HG02973 (cell line): ENCODE measurements at regions not wholly inside any gene's neighbourhood (a gene's known extent, or its start where the extent isn't known, plus 50 kb on each side); places are given as distances from the start of the nearest gene placed in this dataset.

Source experiments
- ATAC-seq: cut with Tn5 transposase; IDR thresholded peaks from one replicate; pipeline ENCODE4 v1.9.1; 2021; ENCODE audit warnings: moderate library complexity; ENCODE audit not compliant: unreplicated experiment

DNA sequence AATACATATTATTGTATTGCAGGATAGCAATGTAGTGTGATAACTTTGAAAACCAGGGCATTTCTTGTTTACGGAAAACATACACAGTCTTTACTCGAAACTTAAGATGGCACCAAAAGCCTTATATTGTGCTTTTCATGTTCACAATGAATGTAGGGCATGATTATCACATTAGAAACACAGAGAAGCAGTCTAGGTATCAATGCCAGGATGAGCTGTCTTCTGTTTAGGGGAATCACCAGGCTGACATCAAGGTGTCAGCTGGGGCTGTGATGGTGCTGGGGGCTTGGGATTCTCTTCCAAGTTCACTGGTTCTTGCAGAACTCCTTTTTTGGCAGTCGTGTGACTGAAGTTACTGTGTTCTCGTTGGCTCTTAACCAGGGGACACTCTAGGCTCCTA, 1067.3 kb downstream of the FLRT2 start:
- no peak for ATAC-seq

DNA sequence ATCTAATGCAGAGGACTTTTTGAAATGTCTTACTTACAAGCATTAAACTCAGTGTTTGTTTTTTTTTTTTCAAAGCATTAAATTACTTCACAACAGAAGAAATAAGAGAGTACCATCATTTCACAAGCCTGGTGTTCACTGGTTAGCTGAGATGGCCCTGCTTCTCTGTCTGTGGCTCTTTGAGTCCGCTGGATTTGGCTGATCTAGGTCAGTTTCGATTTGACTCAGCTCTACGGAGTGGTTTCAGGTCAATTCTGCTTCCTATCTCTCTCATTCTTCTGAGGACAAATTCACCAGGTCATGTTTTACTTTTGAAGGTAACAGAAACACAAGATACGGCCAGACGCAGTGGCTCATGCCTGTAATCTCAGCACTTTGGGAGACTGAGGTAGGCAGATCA, 1066.1 kb downstream of the FLRT2 start:
- peak; percentile 48 for ATAC-seq

DNA sequence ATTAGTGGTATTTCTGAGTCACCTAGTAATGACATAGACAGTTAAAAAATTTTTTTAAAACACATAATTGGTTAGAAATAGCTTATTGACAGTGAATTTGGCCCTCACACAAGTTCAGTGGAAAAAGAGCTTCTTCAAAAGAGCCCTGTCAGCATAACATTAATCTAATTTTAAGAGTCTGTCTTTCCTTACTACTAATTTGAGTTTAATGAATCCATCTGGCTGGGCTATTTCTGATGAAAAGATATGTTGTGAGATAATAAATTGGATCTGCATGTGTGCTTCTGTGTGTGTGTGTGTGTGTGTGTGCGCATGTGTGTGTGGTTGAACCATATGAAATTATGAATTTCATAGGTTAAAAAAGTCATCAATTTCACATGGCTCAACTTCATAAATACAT, 1045.2 kb downstream of the FLRT2 start:
- ATAC-seq, result no peak

DNA sequence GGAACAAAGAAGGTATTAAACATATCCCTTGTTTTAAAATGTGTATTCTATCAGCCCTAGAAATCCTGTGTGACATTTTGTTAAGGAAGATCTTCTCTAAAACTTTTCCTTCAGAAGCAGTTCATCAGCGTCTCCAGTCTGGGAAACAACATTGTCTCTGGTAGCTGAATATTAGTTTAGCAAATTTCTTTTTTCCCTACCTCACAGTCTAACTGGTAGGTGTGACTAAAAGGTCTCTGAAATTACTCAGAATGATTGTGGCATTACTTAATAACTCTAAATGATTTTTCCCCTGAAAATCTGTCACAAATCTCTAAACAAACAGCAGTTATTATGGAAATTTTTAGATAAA, 1044.8 kb downstream of the FLRT2 start:
- no peak for ATAC-seq

DNA sequence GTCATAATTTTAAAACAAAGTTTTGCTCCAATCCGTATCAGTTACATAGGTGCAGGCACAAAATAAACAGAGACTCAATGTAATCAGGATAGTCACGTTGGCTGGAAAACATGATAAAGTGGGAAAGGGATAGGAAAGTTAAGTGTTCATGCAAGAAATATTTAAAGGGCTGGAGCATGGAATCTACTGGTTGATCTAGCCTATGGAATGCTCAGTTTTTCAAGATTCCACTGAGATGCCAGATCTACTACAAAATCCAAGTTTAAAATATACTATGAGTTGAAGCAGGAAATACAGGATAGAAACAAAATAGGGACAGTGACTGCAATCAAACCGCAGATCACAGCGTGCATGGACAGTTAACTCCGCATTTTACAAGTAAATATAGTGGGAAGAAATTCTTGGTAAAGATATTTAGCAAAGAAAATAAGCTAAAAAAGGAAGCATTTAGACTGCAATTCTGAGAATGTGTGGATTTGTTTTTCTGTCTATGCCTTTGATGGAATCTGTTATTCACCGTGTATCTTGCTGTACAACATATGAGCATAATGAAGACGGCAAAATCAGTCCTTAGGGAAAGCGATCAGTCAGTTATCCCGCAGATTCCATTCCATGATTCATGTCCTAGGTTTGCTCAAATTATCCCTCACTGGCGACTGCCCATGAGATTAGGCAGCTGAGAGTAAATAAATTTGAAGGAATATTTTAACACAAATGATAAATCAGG, 1044.3 kb downstream of the FLRT2 start:
- ATAC-seq, result no peak

DNA sequence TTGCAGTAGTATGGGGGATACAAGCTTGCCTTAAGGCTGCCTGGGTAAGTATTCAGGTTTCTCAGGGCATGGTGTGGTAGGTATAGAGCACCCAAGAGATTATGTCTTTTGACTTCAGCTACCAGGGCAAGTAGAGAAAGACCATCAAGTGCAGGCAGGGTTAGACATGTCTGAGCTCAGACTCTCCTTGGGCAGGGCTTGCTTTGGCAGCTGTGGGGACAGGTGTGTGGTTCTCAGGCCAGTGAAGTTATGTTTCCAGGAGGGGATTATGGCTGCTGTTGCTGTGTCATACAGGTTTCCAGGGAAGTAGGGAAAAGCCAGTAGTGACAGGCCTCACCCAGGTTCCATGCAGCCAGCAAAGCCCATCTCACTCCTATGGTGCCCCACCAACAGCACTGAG, 1040.4 kb downstream of the FLRT2 start:
- no peak for ATAC-seq

DNA sequence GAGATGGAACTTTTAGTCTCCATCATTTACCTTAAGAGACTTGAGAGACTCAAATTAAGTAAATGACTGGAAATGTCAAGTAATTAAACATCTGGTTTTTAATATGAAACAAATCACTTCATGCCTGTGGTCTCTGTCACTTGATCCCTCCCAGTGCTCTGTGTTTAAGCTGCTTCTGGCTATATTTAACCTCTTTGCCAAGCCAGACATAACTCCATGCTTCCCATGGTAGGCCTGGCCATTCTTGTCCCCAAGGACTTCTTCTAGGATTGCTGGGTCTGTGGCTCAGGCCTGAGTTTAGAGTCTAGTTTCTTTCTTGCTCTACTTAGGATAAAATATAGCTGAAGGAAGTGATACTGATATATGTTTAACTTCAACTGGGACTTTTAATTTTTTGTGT, 1013.6 kb downstream of the FLRT2 start:
- no peak for ATAC-seq

DNA sequence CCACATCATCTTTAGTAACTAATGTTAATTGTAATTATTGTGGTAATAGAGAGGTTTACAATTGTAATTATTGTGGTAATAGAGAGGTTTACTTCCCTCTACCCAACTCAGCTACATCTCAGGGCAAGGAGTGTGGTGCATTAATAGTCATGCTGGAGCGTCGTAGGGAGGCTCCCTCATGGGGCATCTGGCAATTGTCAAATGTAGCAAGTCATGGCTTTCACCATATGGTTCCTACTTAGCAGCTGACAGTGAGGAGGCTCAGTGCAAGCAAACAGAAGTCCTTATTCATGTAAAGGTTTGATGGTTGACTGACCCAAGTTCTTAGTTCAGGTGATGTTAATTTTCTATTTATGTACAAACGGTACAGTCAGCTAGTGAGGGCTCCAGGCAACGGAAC, 1012.0 kb downstream of the FLRT2 start:
- ATAC-seq, result no peak

DNA sequence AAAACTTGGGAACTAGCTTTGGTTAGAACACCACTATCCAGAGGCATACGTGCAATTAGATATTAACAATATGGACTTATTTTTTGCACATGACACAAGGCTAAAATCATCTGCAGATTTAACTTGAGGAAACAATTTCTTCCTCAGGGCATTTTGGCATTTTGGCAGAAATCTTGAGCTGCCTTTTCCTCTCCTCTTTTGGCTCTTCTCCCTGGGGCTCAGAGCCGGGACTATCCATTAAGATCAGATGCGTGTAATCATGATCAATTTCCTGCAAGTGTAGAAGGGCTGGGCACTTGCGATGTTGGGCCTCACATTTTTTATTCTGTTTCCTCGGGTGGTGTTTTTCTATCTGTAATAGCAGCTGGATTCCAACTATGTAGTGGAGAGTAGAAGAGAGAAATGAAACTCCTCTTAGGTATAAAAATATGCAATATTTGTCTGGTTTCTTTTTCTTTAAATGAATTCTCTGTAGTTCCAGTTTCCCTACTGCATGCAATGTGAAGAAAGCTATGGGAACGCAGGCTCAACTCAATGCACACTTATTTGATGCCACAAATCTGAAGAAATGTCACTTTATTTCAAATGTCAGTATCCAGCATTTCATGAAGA, 1010.8 kb downstream of the FLRT2 start:
- ATAC-seq, result no peak

DNA sequence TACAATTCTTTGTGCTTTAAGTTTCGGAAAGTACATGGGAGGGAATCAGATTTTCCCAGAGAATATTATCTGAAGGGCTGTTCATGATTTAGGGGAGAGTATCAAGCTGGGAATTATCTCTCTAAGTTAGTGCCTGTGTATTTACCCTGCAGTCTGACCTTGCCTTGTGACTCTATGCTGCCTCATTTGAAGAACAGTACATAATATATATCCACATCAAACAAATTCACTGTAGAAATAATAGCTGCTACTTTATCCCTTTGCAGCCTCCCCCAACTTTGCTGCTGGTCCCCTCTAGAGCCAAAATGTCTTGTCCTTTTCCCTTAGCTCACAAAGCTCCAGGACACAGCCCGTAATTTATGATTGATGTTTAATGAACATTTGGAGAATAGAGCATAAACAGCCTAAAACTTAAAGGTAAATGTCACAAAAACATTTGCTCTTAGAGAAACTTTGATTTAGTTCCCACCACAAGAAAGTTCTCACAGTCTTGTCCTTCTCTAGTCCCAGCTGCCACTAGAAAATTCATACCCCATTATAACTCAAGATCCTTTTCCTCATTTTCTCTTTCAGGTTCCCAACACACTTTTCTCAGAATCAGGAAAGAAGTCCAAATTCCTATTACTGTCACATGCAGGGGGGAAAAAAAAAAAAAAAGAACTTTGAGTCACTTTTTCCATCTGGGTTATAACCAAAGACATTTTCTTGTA, 1009.6 kb downstream of the FLRT2 start:
- no peak for ATAC-seq

DNA sequence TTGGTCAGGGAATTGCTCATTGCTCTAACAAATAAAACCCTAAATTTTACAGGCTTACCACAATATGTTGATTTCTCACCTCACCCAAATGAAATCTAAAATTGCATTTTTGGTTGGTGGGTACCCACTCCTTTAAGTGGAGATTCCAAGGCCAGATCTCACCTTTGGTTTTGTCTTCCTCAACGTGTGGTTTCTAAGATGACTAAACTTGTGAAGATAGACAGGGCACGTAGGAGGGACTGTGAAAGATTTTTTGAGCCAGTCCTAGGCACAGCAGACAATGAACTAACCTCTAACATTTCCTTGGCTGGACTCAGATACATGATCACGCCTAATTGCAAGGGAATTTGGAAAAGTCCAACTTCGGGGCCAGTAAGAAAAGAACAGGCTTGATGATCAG, 1003.9 kb downstream of the FLRT2 start:
- no peak for ATAC-seq

DNA sequence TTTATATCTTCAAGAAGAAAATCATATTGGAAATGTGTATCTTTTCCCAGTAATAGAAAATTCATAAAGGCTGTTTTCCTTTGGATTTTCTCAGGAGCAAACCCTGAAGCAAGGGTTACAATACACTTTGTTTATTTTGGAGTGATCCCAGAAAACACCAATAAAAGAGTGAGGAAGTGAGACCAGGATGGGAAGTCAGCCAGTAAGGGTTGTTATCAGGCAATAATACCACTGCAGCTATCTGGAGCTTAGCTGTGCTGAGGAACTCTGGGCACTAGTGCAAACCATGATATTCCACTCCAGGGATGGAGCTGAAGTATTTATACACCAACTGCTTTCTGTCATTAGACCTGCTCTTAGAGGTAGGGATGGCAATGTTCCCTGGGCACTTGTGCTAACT, 1002.3 kb downstream of the FLRT2 start:
- ATAC-seq, result no peak

DNA sequence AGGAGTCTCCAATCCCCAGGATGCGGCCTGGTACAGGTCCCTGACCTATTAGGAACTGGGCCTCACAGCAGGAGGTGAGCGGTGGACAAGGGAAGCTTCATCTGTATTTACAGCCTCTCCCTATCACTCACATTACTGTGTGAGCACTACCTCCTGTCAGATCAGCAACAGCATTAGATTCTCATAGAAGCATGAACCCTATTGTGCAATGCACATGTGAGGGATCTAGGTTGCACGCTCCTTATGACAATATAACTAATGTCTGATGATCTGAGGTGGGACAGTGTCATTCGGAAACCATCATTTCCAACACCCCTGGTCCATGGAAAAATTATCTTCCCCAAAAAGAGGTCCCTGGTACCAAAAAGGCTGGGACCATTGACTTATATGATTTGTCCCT, 1000.5 kb downstream of the FLRT2 start:
- ATAC-seq, result no peak

DNA sequence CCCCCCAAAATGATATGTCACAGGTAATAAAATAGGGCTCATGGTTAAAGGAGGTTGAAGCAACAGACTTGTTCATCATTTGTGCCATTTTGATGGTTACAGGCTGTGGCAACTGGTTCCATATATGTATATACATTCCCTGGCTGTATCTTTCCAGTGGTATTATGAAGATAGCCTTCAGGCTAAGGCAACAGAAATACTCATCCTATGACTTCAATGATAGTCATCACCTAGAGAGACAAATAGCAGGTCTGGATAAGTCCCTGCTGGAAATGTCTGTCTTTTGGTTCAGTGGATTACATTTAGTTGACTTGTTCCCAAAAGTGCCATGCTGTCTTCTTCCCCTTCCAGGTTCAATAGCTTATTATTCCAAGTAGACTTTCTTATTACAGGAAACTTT, 997.4 kb downstream of the FLRT2 start:
- ATAC-seq, result no peak

DNA sequence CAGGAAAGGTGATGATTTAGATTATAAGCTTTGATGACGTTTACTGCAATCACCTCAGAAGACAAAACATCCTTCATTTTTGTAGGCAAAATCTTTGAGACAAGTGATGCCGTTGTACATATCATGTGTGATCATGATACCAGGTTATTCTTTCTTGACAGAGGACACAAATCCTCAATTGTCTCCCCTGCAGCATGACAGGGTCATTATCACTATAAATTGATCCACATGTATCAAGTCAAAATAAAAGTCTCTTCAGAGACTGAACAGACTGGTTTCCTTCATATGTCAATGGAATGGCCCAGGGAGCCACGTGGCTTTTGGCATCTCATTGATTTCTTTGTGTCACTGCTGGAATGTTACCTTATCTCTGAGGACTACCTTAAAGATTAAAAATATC, 995.7 kb downstream of the FLRT2 start:
- ATAC-seq, result no peak

DNA sequence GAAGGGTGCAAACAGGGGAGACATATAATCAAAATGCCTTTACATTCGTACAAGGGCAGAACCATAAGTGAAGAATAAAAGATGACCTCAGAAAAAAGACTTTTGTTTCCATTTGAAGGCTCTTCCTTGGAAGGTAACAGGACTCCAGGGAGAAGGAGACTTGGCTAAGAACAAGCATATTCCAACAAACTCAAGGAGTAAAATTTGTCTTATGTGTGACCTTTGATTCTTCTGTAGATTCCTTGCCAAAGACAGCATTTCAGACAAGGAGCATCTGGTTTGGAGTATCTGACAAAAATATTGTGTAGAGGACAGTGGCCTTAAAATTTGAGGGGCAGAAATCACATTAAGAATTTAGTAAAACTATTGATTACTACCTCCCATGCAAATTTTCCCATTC, 991.9 kb downstream of the FLRT2 start:
- ATAC-seq, result no peak

DNA sequence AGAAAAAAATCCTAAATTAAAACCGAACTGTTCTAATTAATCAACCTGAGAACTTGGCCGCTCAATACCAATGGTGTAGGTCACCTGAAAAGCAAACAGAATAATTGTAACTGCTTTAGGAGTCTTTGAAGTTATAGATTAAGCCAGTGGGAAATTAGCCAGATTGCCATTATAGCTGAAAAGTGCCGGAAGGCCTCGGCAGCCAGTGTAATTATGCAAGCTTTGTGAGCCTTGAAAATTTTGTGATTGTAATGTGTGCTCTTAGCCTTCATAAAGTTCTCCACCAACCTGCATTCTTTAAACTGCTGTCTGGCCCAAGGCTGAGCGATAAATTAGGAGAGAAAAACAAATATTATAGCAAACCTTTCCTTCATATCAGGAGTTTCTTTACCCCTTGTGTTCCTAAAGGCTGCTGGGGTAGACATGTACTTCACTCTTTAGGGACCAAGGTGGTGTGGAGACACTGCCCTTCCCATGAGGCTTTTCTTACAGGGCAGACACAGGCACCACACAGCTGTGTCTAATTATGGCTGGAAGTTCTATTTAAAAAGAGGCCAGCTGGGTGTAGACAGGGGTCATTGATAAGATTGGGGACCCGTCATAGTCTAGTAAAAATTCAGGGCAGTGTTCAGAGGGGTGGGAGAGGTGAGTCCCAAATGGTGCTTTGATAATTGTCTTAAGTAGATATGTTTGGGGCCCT, 991.2 kb downstream of the FLRT2 start:
- no peak for ATAC-seq

DNA sequence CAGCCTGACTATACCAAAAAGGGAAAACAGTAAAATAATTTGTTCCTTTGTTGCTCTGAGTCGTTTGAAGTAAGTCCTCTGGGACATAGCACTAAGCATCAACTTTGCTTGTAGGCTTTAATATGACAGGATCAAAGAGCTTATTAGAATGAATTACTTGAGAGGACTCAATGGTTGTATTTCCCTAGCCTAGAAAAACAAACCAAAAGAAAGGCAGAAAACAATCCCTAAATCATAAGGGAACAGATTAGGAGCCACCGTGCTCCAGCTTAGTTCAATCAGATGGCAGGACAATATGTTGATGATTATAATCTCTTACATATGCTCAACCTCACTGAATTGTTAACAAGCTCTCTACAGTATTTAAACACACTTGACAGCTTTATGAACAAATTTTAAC, 988.4 kb downstream of the FLRT2 start:
- no peak for ATAC-seq

DNA sequence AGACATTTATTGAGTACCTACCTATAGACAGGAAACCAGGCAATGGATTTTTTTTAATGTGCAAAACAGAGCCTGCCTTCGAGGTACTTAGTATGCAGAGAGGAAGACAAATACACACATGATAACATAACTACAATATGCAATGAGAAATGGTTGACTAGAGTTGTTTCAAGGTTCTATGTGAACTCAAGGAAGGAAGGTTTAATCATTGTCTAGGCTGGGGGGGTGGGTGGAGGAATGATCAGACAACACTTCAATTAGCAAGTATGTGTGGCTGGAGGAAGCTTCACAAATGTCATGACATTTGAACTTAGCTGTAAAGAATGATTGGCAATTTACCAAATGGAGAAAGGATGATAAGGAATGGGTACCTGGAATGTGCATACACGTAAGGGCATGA, 985.3 kb downstream of the FLRT2 start:
- no peak for ATAC-seq

DNA sequence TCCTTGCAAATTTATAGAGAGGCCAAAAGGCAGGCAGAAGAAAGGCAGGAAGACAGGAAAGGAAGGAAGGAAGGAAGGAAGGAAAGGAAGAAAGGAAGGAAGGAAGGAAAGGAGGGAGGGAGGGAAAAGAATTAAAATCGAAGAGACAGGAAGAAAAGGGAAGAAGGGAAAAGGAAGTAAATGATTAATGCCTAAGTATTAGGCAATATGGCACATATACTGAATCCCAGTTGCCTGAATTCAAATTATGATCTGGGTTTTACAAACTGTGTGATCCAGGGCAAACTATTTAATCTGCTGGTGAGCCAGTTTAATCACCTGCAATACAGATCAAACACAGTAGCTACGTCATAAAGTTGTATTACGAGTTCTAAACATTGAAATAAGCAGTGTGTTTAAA, 983.6 kb downstream of the FLRT2 start:
- ATAC-seq, result no peak

DNA sequence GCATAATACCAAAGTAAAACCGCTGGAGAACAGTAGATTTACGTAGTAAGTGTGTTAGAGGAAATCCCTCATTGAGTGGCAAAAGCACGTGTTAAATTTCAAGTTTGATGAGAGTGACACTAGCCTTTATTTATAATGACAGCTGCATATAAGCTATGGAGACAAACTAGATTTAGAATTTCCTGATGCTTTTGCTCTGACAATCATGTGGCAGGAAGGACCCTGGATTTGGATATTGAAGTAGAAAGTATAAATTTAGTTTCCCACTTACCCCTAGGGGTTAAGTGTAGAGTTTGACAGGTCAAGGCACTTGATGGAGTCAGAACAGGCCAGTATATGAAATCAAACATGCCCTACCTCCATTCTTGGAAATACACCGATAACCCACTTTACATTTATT, 983.1 kb downstream of the FLRT2 start:
- no peak for ATAC-seq

DNA sequence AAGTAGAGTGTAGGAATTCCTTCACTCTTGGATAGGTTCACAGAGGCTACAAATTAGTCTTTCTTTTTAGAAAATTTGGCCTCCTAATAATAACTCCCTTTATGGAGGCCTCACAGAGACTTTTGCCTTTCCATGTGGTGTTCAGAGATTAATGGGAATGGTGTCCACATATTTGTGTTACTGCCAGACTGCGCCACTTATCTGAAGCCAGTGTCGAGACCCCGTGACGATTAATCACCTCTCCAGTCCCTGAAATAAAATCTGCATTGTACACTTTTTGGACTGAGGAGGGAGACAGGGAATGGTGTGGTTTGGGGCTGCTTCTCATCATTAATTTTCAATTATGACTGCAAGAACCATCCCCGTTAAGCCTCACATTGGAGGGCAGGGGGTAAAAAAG, 980.5 kb downstream of the FLRT2 start:
- ATAC-seq, result no peak
